CD4-positive, alpha-beta T cell (primary cell): ENCODE measurements at regions not wholly inside any gene's neighbourhood (a gene's known extent, or its start where the extent isn't known, plus 50 kb on each side); places are given as distances from the start of the nearest gene placed in this dataset.
"Not testable (repeated sequence)": the region's sequence is repeated elsewhere in the genome, so short reads cannot be mapped to it uniquely, and the experiment has no call there.

ENCODE experiments used
- ATAC-seq: fragments of 200-7000 bp; cut with Tn5 transposase; one replicate; pipeline ENCODE4 v1.10.0; 2022; ENCODE audit warnings: mild to moderate bottlenecking; ENCODE audit not compliant: poor library complexity
- CTCF ChIA-PET: fragments of 350-600 bp; sonication (Branson Sonifier 250); formaldehyde crosslinking; loops from one replicate; lab custom pipeline; 2021; ENCODE audit warnings: antibody characterized with exemption, inconsistent platforms; lab: Charles Lee
- POLR2A ChIA-PET: fragments of 350-600 bp; sonication (Branson Sonifier 250); formaldehyde crosslinking; loops from one replicate; lab custom pipeline; 2021; ENCODE audit warnings: antibody characterized with exemption, inconsistent platforms; lab: Charles Lee
- DNase-seq, 14 experiments: peaks; one replicate each; pipeline ENCODE4 v3.0.0-alpha.2; 2013 to 2020; ENCODE audit warnings: mixed read lengths in 2 of 14
- H3K27ac ChIP-seq, 2 donors: one replicate each; pipeline versions ENCODE4 v1.5.1 to v1.7.0; 2013; ENCODE audit warnings: low read length in 2 of 2, low read depth in 1 of 2, mild to moderate bottlenecking in 1 of 2
- H3K27me3 ChIP-seq, 2 experiments: 1 replicate in 1 of 2; 2 replicates in 1 of 2; pipeline versions ENCODE4 v1.6.1 to v1.7.0; 2013; ENCODE audit warnings: low read length in 2 of 2, control low read depth in 1 of 2, mild to moderate bottlenecking in 1 of 2, moderate library complexity in 1 of 2; ENCODE audit not compliant: insufficient read depth in 2 of 2, control insufficient read depth in 1 of 2
- H3K36me3 ChIP-seq: one replicate; pipeline ENCODE4 v1.6.1; 2013; ENCODE audit warnings: low read length, control low read depth; ENCODE audit not compliant: insufficient read depth
- H3K4me1 ChIP-seq: one replicate; pipeline ENCODE4 v1.6.1; 2013; ENCODE audit warnings: low read length, control low read depth; ENCODE audit not compliant: insufficient read depth
- H3K4me3 ChIP-seq: one replicate; pipeline ENCODE4 v1.5.1; 2013; ENCODE audit warnings: mild to moderate bottlenecking, low read length, moderate library complexity
- H3K9me3 ChIP-seq, 2 experiments: 1 replicate in 1 of 2; 2 replicates in 1 of 2; pipeline versions ENCODE4 v1.6.1 to v1.7.0; 2013; ENCODE audit warnings: low read length in 2 of 2, mild to moderate bottlenecking in 2 of 2, control low read depth in 1 of 2, moderate library complexity in 1 of 2; ENCODE audit not compliant: control insufficient read depth in 1 of 2, insufficient read depth in 1 of 2
- H3K27ac Mint-ChIP-seq: one replicate; pipeline ENCODE4 v1.8.0; 2020; ENCODE audit warnings: mixed read lengths
- H3K27me3 Mint-ChIP-seq: one replicate; pipeline ENCODE4 v1.8.0; 2021; ENCODE audit warnings: mixed read lengths
- H3K36me3 Mint-ChIP-seq: one replicate; pipeline ENCODE4 v1.8.0; 2021; ENCODE audit warnings: low read depth, mixed read lengths
- H3K4me1 Mint-ChIP-seq: one replicate; pipeline ENCODE4 v1.8.0; 2021; ENCODE audit warnings: low read depth, mixed read lengths
- H3K4me3 Mint-ChIP-seq: one replicate; pipeline ENCODE4 v1.8.0; 2020; ENCODE audit warnings: mild to moderate bottlenecking, mixed read lengths
- H3K9me3 Mint-ChIP-seq: one replicate; pipeline ENCODE4 v1.8.0; 2020; ENCODE audit warnings: mixed read lengths
- CTCF ChIP-seq: fragments of 200-600 bp; IDR thresholded peaks from one replicate; pipeline ENCODE4 v1.8.0; 2022; ENCODE audit warnings: antibody characterized with exemption, mild to moderate bottlenecking
- intact Hi-C, 2 experiments: fragments of 100-400 bp; cut with DNase I in 1 of 2; cut with micrococcal nuclease in 1 of 2; formaldehyde crosslinking; loops; one replicate each; pipeline versions ENCODE4 v1.15.1 to v1.9.0; 2023 to 2025; cut with DNase I, micrococcal nuclease

- Mint-ChIP-seq H3K4me3 (no peak overlapping the region), H3K36me3 (no peaks in the 10 kb centered on the region), H3K27ac (no peak overlapping the region), H3K27me3 (no peaks in the 10 kb centered on the region), H3K4me1 (no peaks in the 10 kb centered on the region), H3K9me3 (no peaks in the 10 kb centered on the region)
- no peak for ATAC-seq
- Histone ChIP-seq H3K4me1 (no peaks in the 10 kb centered on the region), H3K9me3 (no peaks in the 10 kb centered on the region), H3K27ac (no peak overlapping the region), H3K27me3 (no peaks in the 10 kb centered on the region), H3K4me3 (no peak overlapping the region), H3K36me3 (no peaks in the 10 kb centered on the region)
- CTCF ChIA-PET = no interaction called here
- intact Hi-C loops = no loop called here
- no peak for TF ChIP-seq CTCF
- POLR2A ChIA-PET = no interaction called here
- no peak for DNase-seq
Measured at GRCh38 chr3:115293321-115293720, 146.2 kb upstream of the ZBTB20 start.

GRCh38 chr3:115301364-115301860 is 154.3 kb upstream of the ZBTB20 start:
- no peak overlapping the region for H3K4me3 Mint-ChIP-seq
- POLR2A ChIA-PET = no interaction called here

GRCh38 chr3:115317953-115318352 is 170.9 kb upstream of the ZBTB20 start:
- H3K9me3 Mint-ChIP-seq, H3K9me3 ChIP-seq, DNase-seq, H3K4me3 ChIP-seq, CTCF ChIA-PET, intact Hi-C loops, ATAC-seq, H3K4me1 Mint-ChIP-seq, H3K36me3 Mint-ChIP-seq, H3K36me3 ChIP-seq, H3K4me1 ChIP-seq, POLR2A ChIA-PET, H3K27ac ChIP-seq, H3K27me3 ChIP-seq, H3K27ac Mint-ChIP-seq, H3K4me3 Mint-ChIP-seq, H3K27me3 Mint-ChIP-seq: not testable (repeated sequence)

More at GRCh38 chr3:115301364-115301860, 154.3 kb upstream of the ZBTB20 start:
- Mint-ChIP-seq H3K36me3 (no peaks in the 10 kb centered on the region), H3K27me3 (no peaks in the 10 kb centered on the region), H3K4me1 (no peaks in the 10 kb centered on the region), H3K9me3 (peaks cover 3% of the 10 kb centered on the region), H3K27ac (no peak overlapping the region)
- H3K4me3 ChIP-seq = no peak overlapping the region
- no peaks in the 10 kb centered on the region for H3K9me3 ChIP-seq
- CTCF ChIA-PET = no interaction called here
- no peak for DNase-seq
- ATAC-seq = no peak
- H3K36me3 ChIP-seq = no peaks in the 10 kb centered on the region
- no peaks in the 10 kb centered on the region for H3K4me1 ChIP-seq
- H3K27me3 ChIP-seq = no peaks in the 10 kb centered on the region
- no peak for TF ChIP-seq CTCF
- intact Hi-C loops = no loop called here
- no peak overlapping the region for H3K27ac ChIP-seq

- ATAC-seq (no peak), DNase-seq (no peak)
- no peaks in the 10 kb centered on the region for H3K36me3 Mint-ChIP-seq
- ChIA-PET CTCF (no interaction called here), POLR2A (no interaction called here)
- no peak for TF ChIP-seq CTCF
- no peak overlapping the region for H3K27ac ChIP-seq
- no peaks in the 10 kb centered on the region for H3K27me3 Mint-ChIP-seq
- H3K4me3 ChIP-seq = no peak overlapping the region
- no peak overlapping the region for H3K4me3 Mint-ChIP-seq
- no peaks in the 10 kb centered on the region for H3K4me1 ChIP-seq
- no peaks in the 10 kb centered on the region for H3K27me3 ChIP-seq
- H3K27ac Mint-ChIP-seq = no peak overlapping the region
- H3K9me3 Mint-ChIP-seq = no peaks in the 10 kb centered on the region
- intact Hi-C loops = no loop called here
- H3K36me3 ChIP-seq = no peaks in the 10 kb centered on the region
- no peaks in the 10 kb centered on the region for H3K9me3 ChIP-seq
- H3K4me1 Mint-ChIP-seq = no peaks in the 10 kb centered on the region
Measured at GRCh38 chr3:115321400-115321805, 174.3 kb upstream of the ZBTB20 start.
